ENCODE measurements at regions not wholly inside any gene's neighbourhood (a gene's known extent, or its start where the extent isn't known, plus 50 kb on each side); places are given as distances from the start of the nearest gene placed in this dataset.
"Not testable (repeated sequence)": the region's sequence is repeated elsewhere in the genome, so short reads cannot be mapped to it uniquely, and the experiment has no call there.

DNA sequence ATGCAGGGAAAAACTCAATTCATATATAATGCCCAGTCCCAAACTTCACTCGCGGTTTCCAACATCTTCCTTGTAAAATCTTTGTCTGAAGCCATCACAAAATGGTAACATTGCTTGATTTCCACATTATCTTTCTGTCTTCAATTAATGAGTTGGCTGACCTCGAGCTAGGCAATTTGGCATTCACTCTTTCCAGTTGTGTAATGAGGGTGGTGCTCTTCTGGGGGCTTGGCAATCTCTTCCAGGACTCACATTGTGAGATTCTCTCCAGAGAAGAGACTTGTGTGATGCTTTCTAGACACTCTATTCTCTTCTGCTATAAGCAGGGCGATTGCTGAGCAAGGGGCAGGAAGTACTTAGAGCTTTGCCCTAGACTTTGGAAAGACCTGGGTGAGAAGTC, 179.5 kb downstream of the JCAD start:
- DNase-seq, result no peak

DNA sequence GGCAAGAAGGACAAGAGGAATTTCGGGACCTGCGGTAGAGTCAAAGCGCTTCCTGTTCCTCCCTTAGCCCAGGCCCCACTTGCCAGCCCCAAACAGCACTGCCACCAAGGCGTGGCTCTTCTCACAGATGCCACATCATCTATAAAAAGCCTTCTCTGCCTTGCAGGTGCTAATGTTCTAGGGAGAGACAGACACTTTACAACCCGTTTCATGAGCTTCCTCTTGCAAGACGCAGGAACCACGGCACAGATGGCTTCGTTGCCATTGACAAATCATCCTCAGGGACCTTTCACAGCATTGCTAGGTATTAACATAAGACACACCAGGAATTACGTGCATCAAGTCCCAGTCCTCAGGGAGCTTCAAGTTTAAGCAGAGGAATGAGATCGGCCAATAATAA, 180.9 kb downstream of the JCAD start:
- no peak for DNase-seq

DNA sequence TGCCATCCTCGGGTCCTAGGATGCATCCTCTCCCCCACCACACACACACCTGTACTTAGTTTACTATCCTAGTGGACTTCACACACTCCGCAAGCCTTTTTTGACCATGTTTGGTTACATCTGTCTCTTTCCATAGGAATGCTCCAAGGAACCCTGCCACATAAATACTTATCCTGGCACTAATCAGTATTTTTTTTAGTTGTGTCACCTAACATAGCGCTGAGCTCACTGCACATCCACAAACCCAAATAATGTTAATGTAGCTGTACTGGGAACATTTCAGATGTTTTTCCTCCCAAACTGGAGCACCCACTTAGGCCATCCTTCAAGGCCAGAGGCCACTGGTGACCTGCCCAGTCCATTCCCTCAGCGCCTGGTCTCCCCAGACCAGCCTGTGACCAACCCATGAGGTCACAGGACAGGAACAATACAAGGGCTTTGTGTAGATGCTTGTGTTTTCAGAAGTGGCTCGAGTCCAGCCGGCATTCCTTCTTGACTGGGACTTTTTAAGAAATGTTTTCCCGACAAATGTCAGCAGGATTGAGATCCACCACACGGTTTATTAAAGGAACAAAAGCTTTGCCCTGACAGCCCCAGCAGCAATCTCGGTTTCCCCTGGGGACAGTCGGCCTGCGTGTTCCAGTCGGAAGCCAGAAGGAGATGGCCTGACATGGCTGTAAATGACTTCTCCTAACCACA, 181.4 kb downstream of the JCAD start:
- no peak for DNase-seq

GRCh38 chr10:29876008-29876555, 183.3 kb downstream of the JCAD start:
- DNase-seq, result no peak

- no peak for DNase-seq
Observed at GRCh38 chr10:29874606-29875269, 184.6 kb downstream of the JCAD start.

- no peak for DNase-seq
Observed at GRCh38 chr10:29873941-29874484, 185.4 kb downstream of the JCAD start.

- no peak for DNase-seq
Observed at GRCh38 chr10:29870522-29871044, 188.8 kb downstream of the JCAD start.

DNA sequence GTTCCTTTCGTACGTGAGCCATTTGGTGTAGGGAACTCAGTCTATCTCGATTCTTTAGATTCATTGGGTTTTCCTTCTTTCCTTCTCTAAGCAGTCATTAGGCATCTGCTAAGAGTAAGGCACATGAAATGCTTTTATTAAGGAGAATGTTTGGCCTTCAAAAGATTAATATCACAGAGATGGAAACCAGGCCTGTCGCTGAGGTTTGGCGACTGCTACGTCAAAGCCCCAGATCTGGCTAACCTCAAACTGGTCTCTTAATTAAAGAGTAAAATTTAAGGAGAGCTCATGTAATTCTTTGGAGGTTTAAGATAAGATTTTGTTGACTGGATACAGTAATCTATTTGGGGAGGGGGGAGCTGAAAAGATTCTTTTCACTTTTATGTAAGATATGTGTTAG, 189.8 kb downstream of the JCAD start:
- no peak for DNase-seq

DNA sequence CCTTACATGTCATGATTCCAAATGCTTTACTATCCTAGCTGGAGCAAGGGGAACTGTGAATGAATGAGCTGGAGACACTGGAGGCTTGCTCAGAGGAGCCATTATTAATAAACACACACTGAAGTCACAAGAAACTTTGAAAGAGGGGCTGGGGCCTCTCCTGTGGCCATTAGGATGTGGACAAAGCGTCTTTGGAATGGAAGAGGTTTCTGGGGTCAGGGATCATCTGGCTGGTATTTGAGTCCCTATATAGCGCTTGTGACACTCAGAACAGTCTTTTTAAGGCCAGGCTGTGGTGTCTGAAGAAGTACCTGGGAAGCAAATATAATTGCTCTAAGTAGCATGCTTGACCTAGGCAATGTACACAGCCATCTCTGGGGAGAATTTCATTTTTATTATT, 193.0 kb downstream of the JCAD start:
- DNase-seq, result no peak

DNA sequence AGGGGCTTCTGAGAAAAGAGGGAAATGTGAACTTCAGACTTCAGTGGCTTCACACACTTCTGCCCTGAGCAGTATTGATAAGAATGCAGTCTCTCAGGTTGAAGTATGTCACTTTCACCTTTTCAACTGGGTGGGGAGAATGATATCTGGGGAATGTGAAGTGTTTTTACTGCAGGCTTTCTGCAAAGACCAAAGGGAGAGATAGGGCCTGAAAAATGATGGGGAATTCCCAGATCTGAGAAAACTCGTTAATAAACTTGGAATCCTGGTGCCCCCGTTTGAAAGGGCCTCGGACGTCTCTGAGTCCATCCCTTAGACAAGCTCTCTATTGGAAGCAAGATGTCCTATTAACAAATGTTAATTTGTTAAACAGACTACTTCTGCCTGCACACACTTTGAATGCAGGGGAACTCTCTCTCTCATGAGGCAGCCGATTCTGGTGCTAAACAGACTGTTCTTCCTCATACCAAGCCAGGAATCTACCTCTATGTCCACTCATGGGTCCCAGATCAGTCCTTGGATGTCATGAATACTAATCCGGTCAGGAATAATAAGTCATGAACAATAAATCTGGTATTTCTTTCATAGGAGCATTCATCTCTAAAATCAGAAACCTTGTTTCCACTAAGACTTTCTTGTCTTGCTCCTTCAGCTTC, 193.6 kb downstream of the JCAD start:
- no peak for DNase-seq

GRCh38 chr10:29862923-29863614, 196.3 kb downstream of the JCAD start:
- DNase-seq, result peak; percentile 34

- DNase-seq, result no peak
Observed at GRCh38 chr10:29861811-29862505, 197.4 kb downstream of the JCAD start.

GRCh38 chr10:29861231-29861630, 198.2 kb downstream of the JCAD start:
- DNase-seq, result not testable (repeated sequence)

GRCh38 chr10:29860166-29860565, 199.2 kb downstream of the JCAD start:
- no peak for DNase-seq

- no peak for DNase-seq
Observed at GRCh38 chr10:29859521-29860130, 199.8 kb downstream of the JCAD start.

- DNase-seq, result no peak
Observed at GRCh38 chr10:29858702-29859267, 200.6 kb downstream of the JCAD start.

DNA sequence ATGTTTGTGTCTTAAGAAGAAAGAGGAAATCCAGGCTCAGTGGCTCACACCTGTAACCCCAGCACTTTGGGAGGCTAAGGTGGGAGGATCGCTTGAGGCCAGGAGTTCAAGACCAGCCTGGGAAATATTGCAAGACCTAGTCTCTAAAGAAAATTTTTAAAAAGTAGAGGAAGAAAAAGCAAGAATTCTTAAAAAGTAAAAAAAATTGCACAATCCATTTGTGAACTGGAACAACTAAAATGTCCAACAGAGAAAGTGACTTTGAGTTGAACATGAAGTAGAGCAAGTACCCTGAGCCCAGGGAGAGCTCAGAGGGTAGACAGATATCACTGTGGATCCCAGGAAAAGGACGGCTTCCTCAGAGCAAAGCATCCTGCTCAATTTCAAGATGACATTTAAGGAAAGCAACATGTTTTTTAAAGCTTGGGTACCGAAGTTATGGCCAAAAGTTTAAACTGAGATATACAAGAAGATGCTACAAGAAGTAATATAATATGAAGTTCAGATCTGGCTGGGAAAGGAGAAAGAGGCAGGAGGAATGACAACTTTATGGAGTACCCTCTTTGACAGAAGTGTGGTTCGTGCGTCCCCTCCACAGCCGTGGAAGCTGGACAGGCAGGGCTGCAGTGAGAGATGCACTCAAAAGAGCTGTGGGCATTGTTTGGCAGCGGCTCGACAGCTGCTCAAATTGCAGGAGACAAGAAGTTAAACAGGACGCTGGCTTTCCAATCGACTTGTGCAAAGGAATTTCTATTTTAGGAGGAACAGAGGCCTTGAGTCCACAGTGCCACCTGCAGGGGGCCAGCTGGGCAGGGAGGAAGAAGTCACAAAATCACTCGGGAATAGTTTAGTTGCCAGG, 201.3 kb downstream of the JCAD start:
- DNase-seq, result no peak

DNA sequence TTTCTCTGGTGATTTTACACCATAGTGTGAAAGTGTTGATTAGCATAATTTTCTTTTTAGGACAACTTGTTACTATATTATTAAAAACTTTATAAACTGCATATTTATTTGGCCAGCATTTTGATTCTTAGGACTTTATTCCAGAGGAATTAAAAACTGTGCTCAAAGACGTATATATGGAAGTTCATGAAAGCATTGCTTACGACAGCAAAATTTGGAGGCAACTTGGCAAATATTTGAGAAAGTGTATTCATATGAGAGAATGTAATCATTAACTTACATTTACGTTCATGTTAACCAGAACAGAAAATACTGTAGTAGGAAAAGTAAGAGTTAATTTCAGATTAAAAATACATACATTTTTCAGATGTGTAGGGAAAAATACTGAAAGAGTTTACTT, 203.1 kb downstream of the JCAD start:
- DNase-seq, result no peak

GRCh38 chr10:29853913-29854312, 205.5 kb downstream of the JCAD start:
- no peak for DNase-seq

DNA sequence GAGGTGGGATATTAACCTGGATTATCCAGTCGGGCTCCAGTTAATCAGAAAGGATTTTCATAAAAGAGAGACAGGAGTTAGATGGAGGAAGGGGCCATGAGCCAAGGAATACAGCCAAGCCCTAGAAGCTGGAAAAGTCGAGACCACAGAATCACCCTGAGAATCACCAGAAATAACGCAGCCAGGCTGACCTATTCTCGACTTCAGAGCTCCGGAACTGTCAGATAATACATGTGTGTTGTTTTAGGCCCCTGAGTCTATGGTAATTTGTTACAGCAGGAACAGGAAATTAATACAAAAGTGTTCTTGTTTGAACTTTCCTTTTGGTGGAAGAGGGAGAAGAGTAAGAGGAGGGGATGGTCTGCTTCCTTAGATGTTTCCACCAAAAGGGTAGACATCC, 208.1 kb downstream of the JCAD start:
- no peak for DNase-seq

Measured in DMS79 treated with DMSO at 0.1 percent for 48 hours (cell line).